AG04449 (cell line): ENCODE measurements at regions not wholly inside any gene's neighbourhood (a gene's known extent, or its start where the extent isn't known, plus 50 kb on each side); places are given as distances from the start of the nearest gene placed in this dataset.

Experiments
- CTCF ChIA-PET: fragments of 350-600 bp; formaldehyde crosslinking; extraction: SDS; loops from one replicate; lab custom pipeline; 2021; ENCODE audit warnings: antibody characterized with exemption; lab: Yijun Ruan, JAX
- POLR2A ChIA-PET: fragments of 400-600, 350-600 bp; formaldehyde crosslinking; extraction: SDS; loops from one replicate; lab custom pipeline; 2020; ENCODE audit warnings: antibody characterized with exemption, inconsistent platforms; lab: Yijun Ruan, JAX
- DNase-seq: peaks from one replicate; pipeline ENCODE4 v3.0.0-alpha.2; 2010; ENCODE audit warnings: low read depth, low spot score
- H3K4me3 ChIP-seq: 2 replicates; pipeline ENCODE4 v1.5.1; 2011; ENCODE audit warnings: low read depth, mild to moderate bottlenecking, control low read depth, low read length
- TF ChIP-seq, protein P1 (sequence below): IDR thresholded peaks from one replicate; pipeline ENCODE4 v1.5.1; 2011; ENCODE audit warnings: mild to moderate bottlenecking, moderate library complexity, low read length, control low read depth, inconsistent platforms; ENCODE audit not compliant: insufficient read depth; ENCODE audit errors: missing control alignments

DNA sequence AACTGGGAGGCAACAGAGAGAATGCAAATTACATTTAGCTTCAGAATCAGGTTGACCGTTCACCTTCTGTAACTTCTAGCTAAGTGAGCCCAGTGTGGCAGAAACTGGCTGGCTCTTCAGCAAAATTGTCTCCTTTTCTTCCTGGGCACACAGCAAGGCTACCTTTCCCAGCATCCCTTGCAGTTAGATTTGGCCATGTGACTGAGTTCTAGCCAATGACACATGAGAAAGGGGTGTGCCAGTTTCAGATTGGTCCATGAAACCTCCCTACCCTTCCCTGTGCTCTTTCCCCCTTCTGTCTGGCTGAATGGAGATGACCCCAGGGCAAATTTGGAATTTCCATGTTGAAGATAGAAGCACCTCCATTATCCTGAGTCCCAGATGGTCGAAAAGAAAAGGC, 72.5 kb upstream of the SMIM23 start:
- TF ChIP-seq, protein P1, sequence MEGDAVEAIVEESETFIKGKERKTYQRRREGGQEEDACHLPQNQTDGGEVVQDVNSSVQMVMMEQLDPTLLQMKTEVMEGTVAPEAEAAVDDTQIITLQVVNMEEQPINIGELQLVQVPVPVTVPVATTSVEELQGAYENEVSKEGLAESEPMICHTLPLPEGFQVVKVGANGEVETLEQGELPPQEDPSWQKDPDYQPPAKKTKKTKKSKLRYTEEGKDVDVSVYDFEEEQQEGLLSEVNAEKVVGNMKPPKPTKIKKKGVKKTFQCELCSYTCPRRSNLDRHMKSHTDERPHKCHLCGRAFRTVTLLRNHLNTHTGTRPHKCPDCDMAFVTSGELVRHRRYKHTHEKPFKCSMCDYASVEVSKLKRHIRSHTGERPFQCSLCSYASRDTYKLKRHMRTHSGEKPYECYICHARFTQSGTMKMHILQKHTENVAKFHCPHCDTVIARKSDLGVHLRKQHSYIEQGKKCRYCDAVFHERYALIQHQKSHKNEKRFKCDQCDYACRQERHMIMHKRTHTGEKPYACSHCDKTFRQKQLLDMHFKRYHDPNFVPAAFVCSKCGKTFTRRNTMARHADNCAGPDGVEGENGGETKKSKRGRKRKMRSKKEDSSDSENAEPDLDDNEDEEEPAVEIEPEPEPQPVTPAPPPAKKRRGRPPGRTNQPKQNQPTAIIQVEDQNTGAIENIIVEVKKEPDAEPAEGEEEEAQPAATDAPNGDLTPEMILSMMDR: no peak
- H3K4me3 ChIP-seq: no peak overlapping the region
- ChIA-PET CTCF (no interaction called here), POLR2A (no interaction called here)
- DNase-seq: no peak

DNA sequence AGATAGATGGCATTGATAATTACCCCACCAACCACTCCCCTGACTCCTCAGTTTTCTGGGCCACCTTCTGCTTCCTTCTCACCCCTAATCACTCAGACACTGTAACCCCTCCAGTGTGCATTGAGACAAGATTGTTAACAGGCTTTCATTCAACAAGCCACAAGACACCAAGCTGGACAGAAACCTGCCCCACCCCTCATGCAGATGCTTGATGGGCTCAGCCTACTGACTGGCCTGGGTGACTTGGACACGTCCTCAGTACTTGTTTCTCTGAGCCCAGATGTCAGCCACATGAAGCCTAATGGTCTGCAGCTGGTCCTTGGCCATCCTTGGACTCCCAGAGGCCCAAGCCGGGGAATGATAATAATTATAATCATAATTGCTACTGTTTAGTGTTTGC, 71.4 kb upstream of the SMIM23 start:
- TF ChIP-seq, protein P1: no peak
- H3K4me3 ChIP-seq: no peak overlapping the region
- POLR2A ChIA-PET: no interaction called here
- no peak for DNase-seq
- CTCF ChIA-PET: no interaction called here

GRCh38 chr5:171714851-171715250, 70.8 kb upstream of the SMIM23 start:
- POLR2A ChIA-PET: no interaction called here
- CTCF ChIA-PET: no interaction called here
- TF ChIP-seq, protein P1: no peak
- H3K4me3 ChIP-seq: no peak overlapping the region
- no peak for DNase-seq

DNA sequence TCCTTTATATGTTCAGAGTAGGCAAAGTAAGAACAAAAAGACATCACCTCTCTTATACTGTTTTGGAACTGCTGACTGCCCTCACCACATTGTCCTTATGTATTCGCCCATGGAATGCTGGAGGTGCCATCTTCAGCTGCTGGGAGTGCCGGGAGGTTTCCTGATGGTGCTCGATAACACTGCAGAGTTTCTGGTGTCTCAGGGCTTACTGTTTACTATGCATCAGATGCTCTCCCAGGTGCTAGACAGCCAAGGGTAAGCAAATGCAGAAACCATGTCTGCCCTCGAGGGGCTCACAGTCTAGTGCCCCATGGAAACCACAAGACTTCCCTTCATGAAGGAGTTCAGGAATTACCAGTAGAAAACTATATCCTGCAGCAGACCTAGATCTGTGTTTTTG, 70.1 kb upstream of the SMIM23 start:
- TF ChIP-seq, protein P1: no peak
- ChIA-PET CTCF (no interaction called here), POLR2A (no interaction called here)
- H3K4me3 ChIP-seq: no peak overlapping the region
- no peak for DNase-seq

DNA sequence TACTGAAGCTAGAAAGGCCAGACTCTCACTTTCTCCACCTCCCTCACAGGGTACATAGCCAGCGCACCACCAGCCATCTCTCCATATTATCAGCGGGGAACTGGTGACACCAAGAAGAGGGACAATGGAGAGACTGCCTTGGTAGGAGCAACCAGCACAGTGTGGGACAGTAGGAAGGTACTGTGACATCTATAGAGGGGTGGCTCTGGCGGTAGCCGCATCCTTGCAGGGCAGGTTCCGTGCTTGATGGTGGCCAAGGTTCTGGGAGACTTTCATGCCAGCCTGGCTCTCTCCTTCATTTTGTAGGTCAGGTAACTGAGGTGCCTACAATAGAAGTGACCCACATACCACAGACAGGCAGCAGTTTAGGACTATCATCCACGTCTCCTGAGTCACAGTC, 65.5 kb upstream of the SMIM23 start:
- TF ChIP-seq, protein P1: no peak
- no peak overlapping the region for H3K4me3 ChIP-seq
- ChIA-PET POLR2A (no interaction called here), CTCF (interaction anchor here (1.6 kb wide), 1 partner anchor 17 kb away, joined by 3 read pairs; no protein-coding TSS in a partner anchor)
- no peak for DNase-seq

DNA sequence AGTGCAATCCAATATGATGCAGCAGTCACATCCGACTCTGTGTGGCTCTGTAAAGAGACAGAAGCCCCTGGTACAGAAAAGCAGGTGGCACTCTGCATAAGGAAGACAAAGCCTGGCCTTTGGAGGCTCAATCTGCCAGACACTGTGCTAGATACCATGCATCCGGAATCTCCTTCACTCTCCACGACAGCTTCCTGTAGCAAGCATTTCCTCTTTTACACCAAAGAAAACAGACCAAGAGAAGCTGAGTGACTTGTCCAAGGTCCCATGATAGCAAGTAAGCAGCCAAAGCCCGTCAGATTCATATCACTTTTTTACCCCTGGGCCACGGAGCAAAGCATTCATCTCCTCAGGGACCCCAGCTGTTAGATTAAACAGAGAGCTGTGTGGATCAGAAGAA, 64.2 kb upstream of the SMIM23 start:
- TF ChIP-seq, protein P1: no peak
- DNase-seq: no peak
- ChIA-PET CTCF (no interaction called here), POLR2A (no interaction called here)
- no peak overlapping the region for H3K4me3 ChIP-seq
